GM18867 (cell line): ENCODE measurements at regions not wholly inside any gene's neighbourhood (a gene's known extent, or its start where the extent isn't known, plus 50 kb on each side); places are given as distances from the start of the nearest gene placed in this dataset.
"Not testable (repeated sequence)": the region's sequence is repeated elsewhere in the genome, so short reads cannot be mapped to it uniquely, and the experiment has no call there.

Experiments
- ATAC-seq: cut with Tn5 transposase; IDR thresholded peaks from one replicate; pipeline ENCODE4 v1.9.1; 2021; ENCODE audit warnings: mild to moderate bottlenecking, moderate library complexity; ENCODE audit not compliant: unreplicated experiment

GRCh38 chr3:10653866-10654611 is 148.7 kb upstream of the ATP2B2 start:
- ATAC-seq: no peak

- ATAC-seq: no peak
These were observed 149.7 kb upstream of the ATP2B2 start for GRCh38 chr3:10655105-10655504.

GRCh38 chr3:10657339-10657738 is 152.0 kb upstream of the ATP2B2 start:
- not testable (repeated sequence) for ATAC-seq

- ATAC-seq: no peak
These were observed 150.4 kb upstream of the SLC6A11 start for GRCh38 chr3:10665592-10665991.

- ATAC-seq: peak; percentile 50
These were observed 149.4 kb upstream of the SLC6A11 start for GRCh38 chr3:10666621-10667020.

- no peak for ATAC-seq
These were observed 148.8 kb upstream of the SLC6A11 start for GRCh38 chr3:10667269-10667668.

GRCh38 chr3:10667901-10668476 is 148.0 kb upstream of the SLC6A11 start:
- ATAC-seq: no peak

- ATAC-seq: no peak
These were observed 146.5 kb upstream of the SLC6A11 start for GRCh38 chr3:10669490-10670048.

GRCh38 chr3:10672422-10672821 is 143.6 kb upstream of the SLC6A11 start:
- no peak for ATAC-seq

- ATAC-seq: no peak
These were observed 141.4 kb upstream of the SLC6A11 start for GRCh38 chr3:10674578-10674977.

- no peak for ATAC-seq
These were observed 139.1 kb upstream of the SLC6A11 start for GRCh38 chr3:10676905-10677304.

GRCh38 chr3:10678796-10679376 is 137.1 kb upstream of the SLC6A11 start:
- no peak for ATAC-seq

GRCh38 chr3:10680796-10681195 is 135.2 kb upstream of the SLC6A11 start:
- ATAC-seq: no peak

GRCh38 chr3:10682692-10683091 is 133.3 kb upstream of the SLC6A11 start:
- ATAC-seq: no peak

GRCh38 chr3:10683106-10683505 is 132.9 kb upstream of the SLC6A11 start:
- ATAC-seq: no peak

GRCh38 chr3:10688126-10688525 is 127.9 kb upstream of the SLC6A11 start:
- ATAC-seq: no peak

- ATAC-seq: no peak
These were observed 127.4 kb upstream of the SLC6A11 start for GRCh38 chr3:10688548-10689172.

GRCh38 chr3:10692039-10692622 is 123.9 kb upstream of the SLC6A11 start:
- no peak for ATAC-seq

GRCh38 chr3:10693457-10693856 is 122.6 kb upstream of the SLC6A11 start:
- ATAC-seq: no peak

GRCh38 chr3:10694179-10694578 is 121.8 kb upstream of the SLC6A11 start:
- ATAC-seq: no peak

- ATAC-seq: not testable (repeated sequence)
These were observed 120.8 kb upstream of the SLC6A11 start for GRCh38 chr3:10695186-10695585.
